Heart left ventricle (tissue), 16 donors: ENCODE measurements at regions not wholly inside any gene's neighbourhood (a gene's known extent, or its start where the extent isn't known, plus 50 kb on each side); places are given as distances from the start of the nearest gene placed in this dataset.

Source experiments
- ATAC-seq, 4 donors: fragments of 200-7000 bp; cut with Tn5 transposase; one replicate each; pipeline ENCODE4 v1.9.1; 2020 to 2022; ENCODE audit warnings: moderate library complexity in 4 of 4, mild to moderate bottlenecking in 3 of 4, moderate number of reproducible peaks in 1 of 4
- DNase-seq, 5 donors: peaks; one replicate each; pipeline ENCODE4 v3.0.0-alpha.2; 2020
- H3K27ac ChIP-seq, 12 donors: fragments of 200-600 bp; sonication (generic) in 4 of 12; one replicate each; pipeline versions ENCODE4 v1.5.0 to v1.8.0; 2016 to 2022; ENCODE audit warnings: mild to moderate bottlenecking in 2 of 12
- H3K27me3 ChIP-seq, 9 donors: fragments of 200-600 bp; sonication (generic) in 2 of 9; one replicate each; pipeline versions ENCODE4 v1.5.1 to v1.8.0; 2016 to 2022; ENCODE audit warnings: mild to moderate bottlenecking in 3 of 9
- H3K36me3 ChIP-seq, 9 donors: fragments of 200-600 bp; sonication (generic) in 2 of 9; one replicate each; pipeline versions ENCODE4 v1.5.0 to v1.8.0; 2018 to 2022; ENCODE audit warnings: mild to moderate bottlenecking in 2 of 9
- H3K4me1 ChIP-seq, 12 donors: fragments of 200-600 bp; sonication (generic) in 4 of 12; one replicate each; pipeline versions ENCODE4 v1.5.0 to v1.8.0; 2016 to 2022; ENCODE audit warnings: mild to moderate bottlenecking in 3 of 12
- H3K4me3 ChIP-seq, 12 donors: fragments of 200-600 bp; sonication (generic) in 4 of 12; one replicate each; pipeline versions ENCODE4 v1.5.0 to v1.8.0; 2017 to 2022; ENCODE audit warnings: mild to moderate bottlenecking in 9 of 12, moderate library complexity in 4 of 12
- H3K9me3 ChIP-seq, 12 donors: fragments of 200-600 bp; sonication (generic) in 4 of 12; one replicate each; pipeline versions ENCODE4 v1.5.0 to v1.8.0; 2016 to 2022; ENCODE audit warnings: mild to moderate bottlenecking in 1 of 12
- POLR2A ChIP-seq, 2 donors: fragments of 450-650 bp; IDR thresholded peaks; one replicate each; pipeline ENCODE4 v1.6.1; 2017; ENCODE audit warnings: antibody characterized with exemption in 2 of 2, mild to moderate bottlenecking in 2 of 2, moderate library complexity in 2 of 2
- WGBS, 4 donors: extraction: QIAGEN DNeasy Blood & Tissue Kit in 2 of 4; methylation state at CpG; one replicate each; pipeline versions ENCODE4 v1.1.5 to v1.1.7; 2013 to 2018; 5-methylcytosine and 5-hydroxymethylcytosine counted together
- intact Hi-C, 10 donors: fragments of 100-400 bp; cut with DNase I; formaldehyde crosslinking; loops; one replicate each; pipeline versions ENCODE4 v1.11.1 to v1.14.2; 2022
- TF ChIP-seq, protein P1 (sequence below), 12 donors: fragments of 200-600 bp; sonication (generic) in 4 of 12; IDR thresholded peaks; one replicate each; pipeline versions ENCODE4 v1.5.0 to v1.8.0; 2018 to 2022; ENCODE audit warnings: antibody characterized with exemption in 12 of 12, mild to moderate bottlenecking in 5 of 12
- donor health status: ischemic (EF 13 %, LVEDD 7.1; RV severe dilation, severe dysfunction).
- donor health status: healthy with polysubstance abuse.
- donor health status: DM: no; HTN: yes; CAD: no.
- donor health status: DM: no; HTN: no; CAD: no.
- donor health status: ischemic (EF 25% LVEDD 6.9; RV normal size, moderate dysfunction).
- donor health status: ischemic (EF 25% LVEDD 5.7; RV mildly dilated, moderate dysfunction).
- donor health status: healthy.
- donor health status: DM: yes; HTN: yes; CAD: no.
- donor health status: ischemic (EF 35%, LVEDD 5.7; RV mildly dilated, moderate dysfunction).
- donor health status: nonischemic (EF 11% LVEDD 7.7; RV severe dilation, severe dysfunction).
- donor health status: DM: yes; HTN: yes; CAD: no.
- donor health status: PGD.
- donor health status: ischemic (EF 29% LVEDD 5.4; RV normal size, mild dysfunction).
- donor health status: nonischemic (EF 23%, LVEDD 6.1; RV moderate dilation, normal function).

DNA sequence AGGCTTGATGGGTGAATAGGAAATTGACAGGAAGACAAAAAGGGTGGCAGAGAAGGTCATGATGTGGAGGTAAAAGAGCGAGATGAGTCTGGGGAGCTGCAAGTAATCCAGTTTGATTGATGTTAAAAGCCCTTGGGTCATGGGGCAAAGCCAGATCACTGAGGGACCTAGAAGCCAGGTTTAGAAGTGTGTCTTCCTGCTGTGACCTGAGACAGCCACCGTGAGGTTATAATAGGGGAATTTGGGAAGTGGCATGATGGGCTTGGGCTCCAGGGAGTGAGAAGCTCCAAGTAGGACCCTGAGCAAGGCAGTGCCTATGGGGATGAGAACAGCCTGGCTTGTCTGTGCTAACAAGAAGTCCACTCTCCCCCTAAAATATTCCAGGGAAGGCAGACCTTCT is 298.5 kb downstream of the RPLP1 start:
- WGBS, 4 donors, result 68 to 85% (median 74%) methylated on average over 2 of the region's 2 CpGs
- no peak for DNase-seq
- no peak for TF ChIP-seq POLR2A (IDR thresholded peaks at IDR 0.05)
- TF ChIP-seq, protein P1, sequence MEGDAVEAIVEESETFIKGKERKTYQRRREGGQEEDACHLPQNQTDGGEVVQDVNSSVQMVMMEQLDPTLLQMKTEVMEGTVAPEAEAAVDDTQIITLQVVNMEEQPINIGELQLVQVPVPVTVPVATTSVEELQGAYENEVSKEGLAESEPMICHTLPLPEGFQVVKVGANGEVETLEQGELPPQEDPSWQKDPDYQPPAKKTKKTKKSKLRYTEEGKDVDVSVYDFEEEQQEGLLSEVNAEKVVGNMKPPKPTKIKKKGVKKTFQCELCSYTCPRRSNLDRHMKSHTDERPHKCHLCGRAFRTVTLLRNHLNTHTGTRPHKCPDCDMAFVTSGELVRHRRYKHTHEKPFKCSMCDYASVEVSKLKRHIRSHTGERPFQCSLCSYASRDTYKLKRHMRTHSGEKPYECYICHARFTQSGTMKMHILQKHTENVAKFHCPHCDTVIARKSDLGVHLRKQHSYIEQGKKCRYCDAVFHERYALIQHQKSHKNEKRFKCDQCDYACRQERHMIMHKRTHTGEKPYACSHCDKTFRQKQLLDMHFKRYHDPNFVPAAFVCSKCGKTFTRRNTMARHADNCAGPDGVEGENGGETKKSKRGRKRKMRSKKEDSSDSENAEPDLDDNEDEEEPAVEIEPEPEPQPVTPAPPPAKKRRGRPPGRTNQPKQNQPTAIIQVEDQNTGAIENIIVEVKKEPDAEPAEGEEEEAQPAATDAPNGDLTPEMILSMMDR (IDR thresholded peaks at IDR 0.05), result no peak

DNA sequence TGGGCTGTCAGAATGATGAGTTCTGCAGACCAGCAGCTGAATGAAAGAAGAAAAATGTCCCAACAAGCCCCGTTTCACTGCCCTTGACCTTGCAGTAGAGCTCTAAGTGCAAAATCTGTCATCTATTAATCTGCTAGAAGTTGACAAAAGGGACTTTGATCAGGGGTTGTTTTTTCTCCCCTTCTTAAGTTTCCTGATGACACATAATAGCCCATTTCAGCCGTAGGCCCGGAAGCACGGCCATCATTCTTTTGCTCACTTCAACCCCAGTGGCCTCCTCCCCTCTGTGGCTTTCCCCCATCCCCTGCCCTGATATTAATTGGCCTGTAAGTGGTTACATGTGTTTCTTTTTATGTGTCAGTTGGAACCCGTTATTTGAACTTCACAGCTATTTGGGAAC is 298.9 kb downstream of the RPLP1 start:
- intact Hi-C loops, result loop anchor here in 1 of 10 donors (10.0 kb wide), 2 partner anchors 57 to 133 kb away; no protein-coding TSS in a partner anchor
- H3K4me3 ChIP-seq, result no peak overlapping the region
- DNase-seq (no peak), ATAC-seq (no peak)
- no peak overlapping the region for H3K27ac ChIP-seq
- TF ChIP-seq, protein P1 (IDR thresholded peaks at IDR 0.05), result no peak
- TF ChIP-seq POLR2A (IDR thresholded peaks at IDR 0.05), result no peak
- peaks cover 0 to 33% (median 0%) of the 10 kb centered on the region in 12 donors for H3K4me1 ChIP-seq
- H3K9me3 ChIP-seq, result peaks cover 0 to 10% (median 0%) of the 10 kb centered on the region in 12 donors
- peaks cover 0 to 8% (median 0%) of the 10 kb centered on the region in 9 donors for H3K27me3 ChIP-seq
- no peaks in the 10 kb centered on the region for H3K36me3 ChIP-seq
- WGBS, 4 donors, result 70 to 84% (median 76%) methylated on average over 5 of the region's 5 CpGs

More for the DNA sequence above, 298.5 kb downstream of the RPLP1 start:
- no peak for ATAC-seq
- Histone ChIP-seq H3K27ac (no peak overlapping the region), H3K36me3 (no peaks in the 10 kb centered on the region), H3K27me3 (peaks cover 0 to 13% (median 0%) of the 10 kb centered on the region in 9 donors), H3K4me1 (peaks cover 0 to 29% (median 0%) of the 10 kb centered on the region in 12 donors), H3K9me3 (peaks cover 0 to 10% (median 0%) of the 10 kb centered on the region in 12 donors), H3K4me3 (no peak overlapping the region)
- intact Hi-C loops, result loop anchor here in 1 of 10 donors (10.0 kb wide), 2 partner anchors 56 to 134 kb away; no protein-coding TSS in a partner anchor

DNA sequence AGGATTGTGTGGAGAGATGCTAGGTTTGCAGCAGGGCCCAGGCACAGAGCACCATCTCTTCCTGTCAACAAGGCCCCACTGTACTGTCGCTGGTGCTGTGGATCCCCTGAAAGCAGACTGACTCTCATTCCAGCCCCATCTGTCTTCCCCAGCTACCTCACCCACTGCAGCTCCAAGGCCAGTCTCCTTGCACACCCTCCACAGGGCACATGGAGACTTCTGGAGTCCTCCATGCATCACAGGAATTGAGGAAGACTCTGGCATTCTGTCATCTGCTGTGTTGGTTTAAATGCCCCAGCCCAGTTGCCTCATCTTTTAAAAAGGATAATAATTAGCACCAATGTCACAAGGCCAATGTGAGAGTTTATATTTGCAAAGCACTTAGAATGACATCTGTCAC is 301.2 kb downstream of the RPLP1 start:
- ATAC-seq (no peak), DNase-seq (no peak)
- intact Hi-C loops, result loop anchor here in 1 of 10 donors (10.0 kb wide), 2 partner anchors 59 to 131 kb away; no protein-coding TSS in a partner anchor
- no peak for TF ChIP-seq POLR2A (IDR thresholded peaks at IDR 0.05)
- TF ChIP-seq, protein P1 (IDR thresholded peaks at IDR 0.05), result no peak
- H3K27me3 ChIP-seq, result no peaks in the 10 kb centered on the region
- H3K9me3 ChIP-seq, result peaks cover 0 to 10% (median 0%) of the 10 kb centered on the region in 12 donors
- no peaks in the 10 kb centered on the region for H3K36me3 ChIP-seq
- peaks cover 0 to 47% (median 0%) of the 10 kb centered on the region in 12 donors for H3K4me1 ChIP-seq
- WGBS, 4 donors, result 80 to 92% (median 88%) methylated on average over 1 of the region's 1 CpG
- no peak overlapping the region for H3K4me3 ChIP-seq
- no peak overlapping the region for H3K27ac ChIP-seq

DNA sequence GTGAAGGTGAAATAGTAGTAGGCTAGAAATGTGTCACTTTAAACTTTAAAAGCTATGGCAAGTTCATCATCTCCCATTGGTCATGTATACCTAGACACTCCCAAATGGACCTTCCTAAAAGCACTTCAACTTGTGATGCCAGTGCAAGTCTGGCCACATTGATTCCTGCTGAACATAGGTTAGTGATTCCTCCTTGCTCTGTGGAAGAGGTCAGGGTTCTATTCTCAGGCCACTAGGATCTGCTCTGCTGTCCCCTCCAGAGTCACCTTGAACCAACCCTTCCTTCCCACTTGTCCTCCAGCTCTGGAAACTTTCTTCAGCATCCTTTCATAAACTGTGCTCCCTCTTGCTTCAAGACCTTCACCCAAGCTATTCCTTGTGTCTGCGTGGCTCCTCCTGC is 301.7 kb downstream of the RPLP1 start:
- no peak overlapping the region for H3K4me3 ChIP-seq
- DNase-seq, result no peak
- WGBS, 4 donors, result 73 to 92% (median 86%) methylated on average over 1 of the region's 1 CpG
- ATAC-seq, result no peak
- no peaks in the 10 kb centered on the region for H3K36me3 ChIP-seq
- peaks cover 0 to 51% (median 0%) of the 10 kb centered on the region in 12 donors for H3K4me1 ChIP-seq
- peaks cover 0 to 10% (median 0%) of the 10 kb centered on the region in 12 donors for H3K9me3 ChIP-seq
- no peak for TF ChIP-seq POLR2A (IDR thresholded peaks at IDR 0.05)
- TF ChIP-seq, protein P1 (IDR thresholded peaks at IDR 0.05), result no peak
- intact Hi-C loops, result loop anchor here in 1 of 10 donors (10.0 kb wide), 2 partner anchors 60 to 130 kb away; no protein-coding TSS in a partner anchor
- no peaks in the 10 kb centered on the region for H3K27me3 ChIP-seq
- no peak overlapping the region for H3K27ac ChIP-seq
